Central memory CD8-positive, alpha-beta T cell (primary cell): ENCODE measurements at regions not wholly inside any gene's neighbourhood (a gene's known extent, or its start where the extent isn't known, plus 50 kb on each side); places are given as distances from the start of the nearest gene placed in this dataset.
"Not testable (repeated sequence)": the region's sequence is repeated elsewhere in the genome, so short reads cannot be mapped to it uniquely, and the experiment has no call there.

Experiments
- ATAC-seq: fragments of 150-1000 bp; cut with Tn5 transposase; replicated peaks from 2 replicates; pipeline ENCODE4 v1.10.0; 2022; ENCODE audit warnings: mild to moderate bottlenecking, moderate FRiP score, moderate number of reproducible peaks; ENCODE audit not compliant: poor library complexity, severe bottlenecking; ENCODE audit errors: extremely low read depth
- DNase-seq, 2 donors: peaks; one replicate each; pipeline ENCODE4 v3.0.0; 2021; ENCODE audit warnings: low spot score in 2 of 2
- H3K27ac Mint-ChIP-seq: one replicate; pipeline ENCODE4 v1.8.0; 2022; ENCODE audit warnings: low read depth, mild to moderate bottlenecking, moderate library complexity, mixed read lengths
- H3K27me3 Mint-ChIP-seq: one replicate; pipeline ENCODE4 v1.8.0; 2022; ENCODE audit warnings: mixed read lengths
- H3K36me3 Mint-ChIP-seq: one replicate; pipeline ENCODE4 v1.8.0; 2022; ENCODE audit warnings: mild to moderate bottlenecking, moderate library complexity, mixed read lengths; ENCODE audit not compliant: insufficient read depth
- H3K4me1 Mint-ChIP-seq: one replicate; pipeline ENCODE4 v1.8.0; 2022; ENCODE audit warnings: mixed read lengths
- H3K4me3 Mint-ChIP-seq: one replicate; pipeline ENCODE4 v1.8.0; 2022; ENCODE audit warnings: mild to moderate bottlenecking, moderate library complexity, mixed read lengths
- H3K9me3 Mint-ChIP-seq: one replicate; pipeline ENCODE4 v1.8.0; 2022; ENCODE audit warnings: mixed read lengths

DNA sequence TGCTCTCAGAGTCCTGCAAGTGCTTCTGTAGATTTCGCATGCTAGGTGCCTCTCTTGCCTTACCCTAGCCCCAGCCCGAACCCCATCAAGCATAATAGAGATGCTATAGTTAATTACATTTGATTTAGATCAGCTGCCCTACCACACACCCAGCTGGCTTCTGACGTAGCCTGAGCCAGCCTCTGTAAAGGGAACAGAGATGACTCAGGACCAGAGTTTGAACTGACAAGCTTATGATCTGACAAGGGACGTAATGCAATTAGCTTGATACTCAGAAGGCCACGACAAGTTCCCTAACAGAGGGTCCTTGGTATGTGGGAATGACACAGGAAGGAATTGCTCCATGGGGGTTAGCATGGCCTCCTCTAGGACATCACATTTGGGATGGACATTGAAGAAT lies 126.6 kb downstream of the LRATD1 start:
- Mint-ChIP-seq H3K4me1 (no peaks in the 10 kb centered on the region), H3K27me3 (no peaks in the 10 kb centered on the region), H3K27ac (no peak overlapping the region), H3K36me3 (no peaks in the 10 kb centered on the region), H3K4me3 (no peak overlapping the region), H3K9me3 (no peaks in the 10 kb centered on the region)
- ATAC-seq (no peak), DNase-seq (no peak)

DNA sequence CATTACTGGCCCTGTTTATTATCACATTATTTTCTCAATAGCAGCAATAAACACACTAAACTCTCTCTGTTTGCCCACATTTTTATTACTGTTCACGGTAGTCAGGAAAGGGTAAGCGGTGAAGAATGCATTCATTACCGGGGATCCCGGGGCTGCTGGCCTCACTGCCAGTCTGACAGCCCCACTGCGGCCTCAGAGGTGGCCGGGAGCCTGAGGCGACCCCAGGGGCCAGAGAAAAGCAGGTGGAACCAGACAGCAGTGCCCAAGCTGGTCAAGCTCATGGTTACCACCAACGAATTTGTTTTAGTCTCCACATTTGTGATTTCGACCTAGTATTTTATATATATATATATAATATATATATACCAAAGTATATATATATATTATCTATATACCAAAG lies 127.7 kb downstream of the LRATD1 start:
- H3K36me3 Mint-ChIP-seq = no peaks in the 10 kb centered on the region

DNA sequence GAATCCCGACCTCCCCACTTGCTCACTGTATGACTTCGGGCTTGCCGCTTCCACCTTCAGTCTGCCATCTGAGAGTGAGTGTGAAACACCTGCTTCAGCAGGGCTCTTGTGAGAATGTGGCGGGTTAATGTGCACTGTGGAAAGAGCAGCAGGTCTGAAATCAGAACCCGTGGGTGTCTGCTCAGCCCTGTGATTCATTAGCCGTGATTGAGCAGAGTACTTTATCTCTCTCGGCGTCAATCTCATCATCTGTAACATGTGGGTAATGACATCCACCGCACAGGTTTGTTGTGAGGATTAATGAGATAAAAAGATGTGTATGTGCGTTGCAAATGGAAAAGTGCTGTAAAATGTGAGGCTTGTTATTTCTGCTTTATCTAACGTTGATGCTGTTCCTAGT lies 128.6 kb downstream of the LRATD1 start:
- H3K4me1 Mint-ChIP-seq = no peaks in the 10 kb centered on the region
- DNase-seq (no peak), ATAC-seq (no peak)
- no peaks in the 10 kb centered on the region for H3K27me3 Mint-ChIP-seq
- no peak overlapping the region for H3K4me3 Mint-ChIP-seq
- H3K36me3 Mint-ChIP-seq = no peaks in the 10 kb centered on the region
- no peaks in the 10 kb centered on the region for H3K9me3 Mint-ChIP-seq
- H3K27ac Mint-ChIP-seq = no peak overlapping the region

More for the DNA sequence above, 127.7 kb downstream of the LRATD1 start:
- Mint-ChIP-seq H3K27ac (no peak overlapping the region), H3K27me3 (no peaks in the 10 kb centered on the region), H3K9me3 (no peaks in the 10 kb centered on the region), H3K4me3 (no peak overlapping the region), H3K4me1 (no peaks in the 10 kb centered on the region)
- ATAC-seq (no peak), DNase-seq (no peak)

DNA sequence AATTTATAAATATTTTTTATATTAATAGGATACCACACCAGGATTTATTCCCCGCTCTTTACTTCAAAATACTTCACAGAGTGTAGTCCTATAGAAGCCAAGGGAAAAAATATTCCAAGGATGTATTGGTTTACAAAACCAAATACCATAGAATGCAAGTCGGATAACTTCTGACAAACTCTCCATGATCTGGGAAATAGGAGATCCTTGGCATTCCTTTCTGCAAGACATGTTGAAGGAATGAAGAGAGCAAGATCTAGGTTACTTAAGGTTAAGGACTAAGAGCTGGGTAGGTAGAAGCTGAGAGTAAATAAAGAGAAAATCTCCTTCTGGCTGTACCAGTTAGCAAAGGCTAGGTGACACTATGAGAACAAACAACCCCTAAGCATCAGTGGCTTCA lies 141.2 kb downstream of the LRATD1 start:
- H3K27ac Mint-ChIP-seq = no peak overlapping the region
- H3K4me3 Mint-ChIP-seq = no peak overlapping the region
- no peaks in the 10 kb centered on the region for H3K36me3 Mint-ChIP-seq
- H3K9me3 Mint-ChIP-seq = no peaks in the 10 kb centered on the region
- H3K4me1 Mint-ChIP-seq = no peaks in the 10 kb centered on the region
- ATAC-seq (no peak), DNase-seq (no peak)
- H3K27me3 Mint-ChIP-seq = no peaks in the 10 kb centered on the region

DNA sequence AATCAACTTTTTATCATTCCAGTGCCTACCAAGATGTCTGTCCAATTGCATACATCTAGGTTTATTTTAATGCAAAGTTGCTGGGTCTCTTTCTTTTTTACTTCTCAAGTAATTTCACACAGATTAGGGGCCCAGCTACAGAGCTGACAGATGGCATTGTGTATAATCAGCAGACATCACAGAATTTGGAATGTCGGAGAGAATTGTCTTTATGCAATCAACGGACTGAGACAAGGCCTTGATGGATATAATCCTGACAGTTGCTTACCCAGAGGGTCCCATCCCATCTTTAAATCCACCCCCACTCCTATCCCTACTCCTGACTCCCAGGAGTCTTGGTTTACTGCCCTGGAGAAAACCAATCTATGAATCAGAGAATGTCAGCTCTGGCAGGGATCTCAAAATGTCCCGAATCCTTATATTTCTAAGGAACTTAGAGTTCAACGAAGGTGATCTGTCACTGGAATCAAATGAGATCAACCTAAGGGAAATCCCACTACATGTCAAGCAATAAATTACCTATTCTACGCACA lies 142.0 kb downstream of the LRATD1 start:
- DNase-seq (no peak), ATAC-seq (no peak)
- Mint-ChIP-seq H3K4me1 (no peaks in the 10 kb centered on the region), H3K27ac (no peak overlapping the region), H3K36me3 (no peaks in the 10 kb centered on the region), H3K9me3 (no peaks in the 10 kb centered on the region), H3K27me3 (no peaks in the 10 kb centered on the region), H3K4me3 (no peak overlapping the region)

DNA sequence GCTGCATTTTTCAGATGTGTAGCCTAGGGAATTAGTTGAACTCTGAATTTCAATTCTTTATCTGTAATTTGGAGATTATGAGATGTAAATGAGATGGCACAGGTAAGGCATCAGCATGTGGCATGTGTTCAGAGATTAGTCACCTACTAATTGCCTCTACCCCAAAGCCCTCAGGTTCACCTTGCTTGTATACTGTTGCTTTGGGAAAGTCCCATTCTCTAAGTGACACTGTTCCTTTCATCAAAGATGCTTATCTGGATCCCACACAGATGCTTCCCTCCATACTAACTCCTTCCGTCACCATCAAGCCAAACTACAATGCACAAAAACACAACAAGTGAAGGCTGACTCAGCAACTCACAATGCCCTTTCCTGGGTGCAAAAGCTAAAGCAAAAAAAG lies 143.7 kb downstream of the LRATD1 start:
- no peak for ATAC-seq
- no peak overlapping the region for H3K4me3 Mint-ChIP-seq
- H3K36me3 Mint-ChIP-seq = no peaks in the 10 kb centered on the region

DNA sequence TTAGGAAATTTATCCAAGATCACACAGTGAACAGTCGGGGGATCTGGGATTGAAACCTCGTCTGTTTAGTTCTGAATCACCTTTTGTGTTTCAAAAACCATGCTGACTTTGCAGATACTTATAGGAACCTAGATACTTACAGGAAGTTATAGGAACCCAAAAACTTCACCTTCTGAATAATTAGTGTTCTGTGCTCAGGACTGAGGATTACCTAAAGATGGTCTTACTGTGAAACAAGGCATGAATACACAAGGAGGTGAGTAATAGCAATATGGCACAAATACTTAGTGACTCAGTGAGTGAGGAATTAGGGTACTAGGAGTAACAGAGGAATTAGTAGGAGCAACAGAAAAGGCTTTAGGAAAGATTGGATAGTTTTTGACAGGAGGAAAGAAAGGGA lies 145.5 kb downstream of the LRATD1 start:
- H3K4me3 Mint-ChIP-seq = no peak overlapping the region
- no peaks in the 10 kb centered on the region for H3K27me3 Mint-ChIP-seq
- H3K36me3 Mint-ChIP-seq = no peaks in the 10 kb centered on the region
- no peak overlapping the region for H3K27ac Mint-ChIP-seq
- no peaks in the 10 kb centered on the region for H3K4me1 Mint-ChIP-seq
- peaks cover 7% of the 10 kb centered on the region for H3K9me3 Mint-ChIP-seq
- DNase-seq = no peak
- ATAC-seq = no peak

More for the DNA sequence above, 143.7 kb downstream of the LRATD1 start:
- no peaks in the 10 kb centered on the region for H3K9me3 Mint-ChIP-seq
- H3K27me3 Mint-ChIP-seq = no peaks in the 10 kb centered on the region
- no peak for DNase-seq
- H3K27ac Mint-ChIP-seq = no peak overlapping the region
- no peaks in the 10 kb centered on the region for H3K4me1 Mint-ChIP-seq

DNA sequence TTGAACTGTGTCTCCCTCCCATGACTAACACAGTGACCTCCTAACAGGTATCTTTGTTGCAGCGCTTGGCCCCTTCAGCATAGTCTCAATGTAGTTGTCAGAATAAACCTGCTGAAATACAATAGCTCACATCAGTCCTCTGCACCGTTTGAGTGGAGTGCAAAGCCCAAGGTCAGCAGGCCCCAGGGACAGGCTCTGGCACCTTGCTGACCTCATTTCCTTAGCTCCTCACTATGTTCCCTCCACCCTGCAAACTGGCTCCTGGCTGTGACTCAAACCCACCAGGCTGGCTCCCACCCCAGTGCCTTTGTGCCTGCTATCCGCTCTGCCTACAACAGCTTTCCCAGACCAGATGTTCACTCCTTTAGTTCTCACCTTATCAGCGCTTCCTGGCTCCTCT lies 146.7 kb downstream of the LRATD1 start:
- H3K36me3 Mint-ChIP-seq = no peaks in the 10 kb centered on the region

DNA sequence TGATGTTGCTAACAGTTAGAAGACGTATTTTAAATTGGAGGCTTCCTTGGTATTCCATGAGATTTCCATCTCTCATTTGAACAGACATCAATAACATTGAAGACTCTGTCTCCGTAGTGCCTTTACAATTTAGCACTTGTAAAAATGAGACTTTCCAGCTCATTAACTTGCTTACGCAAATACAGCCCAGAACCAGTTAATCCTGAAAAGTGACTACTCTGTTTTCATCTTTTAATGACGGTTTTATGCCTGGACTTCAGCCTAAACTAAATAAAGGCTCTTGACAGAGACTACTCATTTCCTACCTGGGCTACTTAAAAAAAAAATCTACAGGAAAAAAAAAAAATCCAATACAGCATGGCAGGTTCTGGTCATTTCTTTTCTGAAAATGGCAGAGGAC lies 148.6 kb downstream of the LRATD1 start:
- H3K27ac Mint-ChIP-seq = no peak overlapping the region

More for the DNA sequence above, 146.7 kb downstream of the LRATD1 start:
- Mint-ChIP-seq H3K27me3 (no peaks in the 10 kb centered on the region), H3K27ac (no peak overlapping the region), H3K4me3 (no peak overlapping the region), H3K9me3 (peaks cover 7% of the 10 kb centered on the region), H3K4me1 (no peaks in the 10 kb centered on the region)
- ATAC-seq (no peak), DNase-seq (no peak)

DNA sequence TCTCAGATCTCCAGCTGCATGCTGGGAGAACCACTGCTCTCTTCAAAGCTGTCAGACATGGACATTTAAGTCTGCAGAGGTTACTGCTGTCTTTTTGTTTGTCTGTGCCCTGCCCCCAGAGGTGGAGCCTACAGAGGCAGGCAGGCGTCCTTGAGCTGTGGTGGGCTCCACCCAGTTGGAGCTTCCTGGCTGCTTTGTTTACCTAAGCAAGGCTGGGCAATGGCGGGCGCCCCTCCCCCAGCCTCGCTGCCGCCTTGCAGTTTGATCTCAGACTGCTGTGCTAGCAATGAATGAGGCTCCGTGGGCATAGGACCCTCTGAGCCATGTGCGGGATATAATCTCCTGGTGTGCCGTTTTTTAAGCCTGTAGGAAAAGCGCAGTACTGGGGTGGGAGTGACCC lies 156.3 kb downstream of the LRATD1 start:
- H3K27ac Mint-ChIP-seq, H3K36me3 Mint-ChIP-seq: not testable (repeated sequence)

More for the DNA sequence above, 148.6 kb downstream of the LRATD1 start:
- H3K4me1 Mint-ChIP-seq = no peaks in the 10 kb centered on the region
- no peaks in the 10 kb centered on the region for H3K27me3 Mint-ChIP-seq
- H3K4me3 Mint-ChIP-seq = no peak overlapping the region
- H3K9me3 Mint-ChIP-seq = peaks cover 7% of the 10 kb centered on the region
- no peaks in the 10 kb centered on the region for H3K36me3 Mint-ChIP-seq
- ATAC-seq = no peak
- DNase-seq = no peak

DNA sequence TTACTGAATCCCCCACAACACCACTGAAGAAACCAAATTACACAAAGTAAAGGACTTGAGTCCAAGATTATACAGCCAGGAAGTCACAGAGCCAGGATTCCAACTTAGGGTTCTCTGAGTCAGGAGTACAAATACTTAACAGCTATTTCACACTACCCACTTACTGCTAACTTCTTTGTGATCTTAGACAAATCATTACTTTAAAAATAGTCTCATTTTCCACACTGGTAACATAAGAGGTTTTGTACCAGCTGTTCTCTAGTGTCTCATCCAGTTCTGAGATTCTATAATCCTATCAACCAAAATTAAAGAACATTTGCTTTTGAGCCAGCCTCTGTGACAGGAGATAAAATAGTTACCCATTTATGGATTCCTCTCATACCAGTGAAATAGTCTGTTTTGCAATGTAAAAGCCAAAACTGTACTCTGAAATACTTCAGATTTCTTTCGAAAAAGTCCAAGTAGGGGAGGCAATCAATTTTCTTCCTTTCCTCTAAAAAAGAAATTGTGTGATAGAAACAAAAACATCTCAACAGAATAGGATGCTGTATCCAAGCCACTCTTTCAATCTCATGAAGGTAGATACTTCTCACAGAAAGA lies 157.6 kb downstream of the LRATD1 start:
- Mint-ChIP-seq H3K36me3 (peaks cover 2% of the 10 kb centered on the region), H3K4me1 (no peaks in the 10 kb centered on the region), H3K27me3 (no peaks in the 10 kb centered on the region), H3K9me3 (peaks cover 15% of the 10 kb centered on the region), H3K27ac (no peak overlapping the region), H3K4me3 (no peak overlapping the region)
- DNase-seq (no peak), ATAC-seq (no peak)

More for the DNA sequence above, 156.3 kb downstream of the LRATD1 start:
- H3K27me3 Mint-ChIP-seq, DNase-seq, H3K4me3 Mint-ChIP-seq, H3K4me1 Mint-ChIP-seq, ATAC-seq: not testable (repeated sequence)
- H3K9me3 Mint-ChIP-seq = peaks cover 15% of the 10 kb centered on the region

DNA sequence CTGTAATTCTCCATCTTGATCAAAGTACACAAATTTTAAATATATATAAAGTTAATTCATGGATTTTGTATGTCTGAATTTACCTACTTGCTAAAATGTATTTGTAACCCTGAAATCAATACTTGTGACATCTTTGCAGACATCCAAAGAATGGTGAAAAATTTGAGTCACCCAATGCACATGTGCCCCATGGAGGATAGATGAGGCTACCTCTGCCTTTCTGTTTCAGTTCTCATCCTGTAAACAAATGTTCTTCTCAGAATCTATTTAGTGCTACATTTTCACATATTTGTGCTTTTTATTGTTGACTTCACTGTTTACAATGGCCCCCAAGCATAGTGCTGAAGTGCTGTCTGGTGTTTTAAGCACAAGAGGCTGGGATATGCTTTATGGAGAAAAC lies 171.5 kb downstream of the LRATD1 start:
- H3K4me1 Mint-ChIP-seq = no peaks in the 10 kb centered on the region
- no peak overlapping the region for H3K27ac Mint-ChIP-seq
- H3K9me3 Mint-ChIP-seq = no peaks in the 10 kb centered on the region
- DNase-seq (no peak), ATAC-seq (no peak)
- H3K27me3 Mint-ChIP-seq = no peaks in the 10 kb centered on the region
- H3K4me3 Mint-ChIP-seq = no peak overlapping the region
- H3K36me3 Mint-ChIP-seq = no peaks in the 10 kb centered on the region

DNA sequence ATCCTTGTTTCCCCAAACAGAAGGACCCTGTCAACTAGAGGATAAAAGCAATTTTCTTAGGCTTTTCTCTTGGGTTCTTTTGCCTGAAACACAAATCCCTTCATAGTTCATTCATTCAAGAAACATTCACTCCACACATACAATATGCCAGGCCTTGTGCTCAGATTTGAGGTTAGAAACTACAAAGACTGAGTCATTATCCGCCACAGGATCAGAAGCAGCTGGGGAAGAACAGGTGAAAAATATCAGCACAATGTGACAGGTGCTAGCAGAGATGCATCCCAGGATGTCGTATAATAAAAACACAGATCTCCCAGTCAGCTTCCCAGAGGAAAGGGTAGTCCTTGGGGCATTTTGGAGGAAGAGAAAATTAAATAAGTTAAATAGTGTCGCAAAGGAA lies 172.4 kb downstream of the LRATD1 start:
- no peak overlapping the region for H3K4me3 Mint-ChIP-seq
- H3K36me3 Mint-ChIP-seq = no peaks in the 10 kb centered on the region
- DNase-seq = no peak
- no peaks in the 10 kb centered on the region for H3K9me3 Mint-ChIP-seq
- no peaks in the 10 kb centered on the region for H3K27me3 Mint-ChIP-seq
- no peaks in the 10 kb centered on the region for H3K4me1 Mint-ChIP-seq
- H3K27ac Mint-ChIP-seq = no peak overlapping the region
- no peak for ATAC-seq
